Umbilical cord (tissue), 1 donor: ENCODE measurements at regions not wholly inside any gene's neighbourhood (a gene's known extent, or its start where the extent isn't known, plus 50 kb on each side); places are given as distances from the start of the nearest gene placed in this dataset.
"Not testable (repeated sequence)": the region's sequence is repeated elsewhere in the genome, so short reads cannot be mapped to it uniquely, and the experiment has no call there.

Source experiments
- DNase-seq: peaks from one replicate; pipeline ENCODE4 v3.0.0-alpha.2; 2015; ENCODE audit warnings: low spot score

DNA sequence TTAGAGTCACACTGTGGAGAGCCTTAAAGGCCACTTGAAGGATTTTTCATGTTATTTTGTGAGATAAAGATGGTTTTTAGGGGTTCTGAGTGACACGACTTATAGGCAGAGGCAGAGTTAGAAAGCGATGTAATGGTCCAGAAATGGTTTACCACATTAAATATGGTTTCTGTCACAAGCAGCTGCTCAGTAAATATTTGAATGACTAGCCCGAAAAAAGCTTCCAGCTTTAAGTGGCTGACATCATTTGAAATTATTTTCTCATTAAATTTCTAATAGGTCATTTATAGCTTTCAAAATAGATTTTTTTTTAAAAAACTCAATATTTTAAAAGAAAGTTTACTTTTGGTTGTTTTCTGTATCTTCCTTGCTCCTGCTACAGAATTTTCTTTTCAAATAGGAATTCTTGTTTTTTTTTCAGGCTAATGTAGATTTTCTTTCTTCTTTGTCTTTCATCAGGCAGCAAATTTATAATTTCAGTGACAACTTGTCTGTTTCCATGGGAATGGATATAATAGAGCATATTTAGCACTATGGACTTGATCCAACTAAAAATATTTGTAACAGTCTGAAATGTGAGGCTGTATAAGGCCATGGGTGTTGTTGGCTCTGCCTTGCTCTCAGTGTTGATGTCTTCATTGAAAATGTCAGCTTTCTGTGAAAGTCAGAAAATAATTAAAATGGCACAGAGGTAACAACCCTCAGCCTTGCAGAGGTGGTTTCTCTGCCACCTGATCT lies 700.0 kb downstream of the TMTC2 start:
- DNase-seq, result no peak

DNA sequence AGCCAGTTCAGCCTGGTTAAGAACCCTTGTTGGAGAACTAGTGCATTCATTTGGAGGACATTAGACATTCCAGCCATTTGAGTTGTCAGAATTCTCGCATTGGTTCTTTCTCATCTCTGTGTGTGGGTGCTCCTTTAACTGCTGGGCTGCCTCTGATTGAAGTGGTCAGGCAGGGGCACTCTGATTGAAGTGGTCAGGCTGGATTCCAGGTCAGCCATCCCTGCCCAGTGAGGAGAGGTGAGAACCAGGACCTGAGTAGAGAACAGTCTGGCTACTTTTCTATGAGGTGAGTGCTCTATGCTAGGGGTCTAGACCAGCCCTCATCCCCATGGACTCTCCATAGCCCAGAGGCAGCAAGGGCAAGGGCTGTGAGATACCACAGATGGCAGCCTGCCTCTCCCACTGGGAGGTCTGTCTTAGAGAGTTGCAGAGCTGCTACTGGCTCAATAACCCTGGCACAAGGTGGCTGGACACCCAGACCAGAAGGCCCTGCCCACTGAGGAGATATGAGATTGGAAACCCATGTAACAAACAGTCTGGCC lies 691.6 kb downstream of the TMTC2 start:
- DNase-seq, result no peak

DNA sequence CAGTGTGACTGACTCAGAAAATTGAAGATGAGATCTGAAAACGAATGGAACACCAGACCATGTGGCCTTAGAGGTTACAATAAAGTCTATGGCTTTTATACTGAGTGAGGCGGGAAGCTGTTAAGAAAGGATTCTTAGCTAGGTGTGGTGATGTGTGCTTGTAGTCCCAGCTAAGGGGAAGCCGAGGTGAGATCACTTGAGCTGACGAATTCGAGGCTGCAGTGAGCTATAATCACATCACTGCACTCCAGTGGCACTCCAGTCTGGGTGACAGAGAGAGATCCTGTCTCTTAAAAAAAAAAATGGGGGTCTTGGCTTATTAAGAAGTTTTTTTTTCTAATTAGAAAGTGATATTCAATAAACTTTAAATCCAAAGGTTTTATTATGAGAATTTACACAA lies 678.6 kb downstream of the TMTC2 start:
- no peak for DNase-seq

DNA sequence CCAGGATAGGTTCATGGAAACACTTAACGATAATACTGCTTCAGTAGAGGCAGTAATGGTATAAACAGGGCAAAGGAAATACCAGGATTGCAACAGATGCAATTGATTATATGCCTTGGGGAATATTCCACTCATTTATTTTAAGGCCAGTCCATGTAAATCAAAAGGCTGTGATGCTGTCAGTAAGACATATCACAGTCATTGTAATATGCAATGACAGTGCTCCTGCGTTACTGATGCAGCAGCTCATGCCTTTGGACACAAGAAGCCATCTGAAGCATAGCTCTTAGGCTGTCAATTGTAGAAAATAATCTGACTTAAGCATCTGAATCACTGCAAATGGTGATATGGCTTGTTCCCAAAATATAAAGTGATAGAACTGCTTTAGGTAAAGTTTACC lies 674.8 kb downstream of the TMTC2 start:
- no peak for DNase-seq

DNA sequence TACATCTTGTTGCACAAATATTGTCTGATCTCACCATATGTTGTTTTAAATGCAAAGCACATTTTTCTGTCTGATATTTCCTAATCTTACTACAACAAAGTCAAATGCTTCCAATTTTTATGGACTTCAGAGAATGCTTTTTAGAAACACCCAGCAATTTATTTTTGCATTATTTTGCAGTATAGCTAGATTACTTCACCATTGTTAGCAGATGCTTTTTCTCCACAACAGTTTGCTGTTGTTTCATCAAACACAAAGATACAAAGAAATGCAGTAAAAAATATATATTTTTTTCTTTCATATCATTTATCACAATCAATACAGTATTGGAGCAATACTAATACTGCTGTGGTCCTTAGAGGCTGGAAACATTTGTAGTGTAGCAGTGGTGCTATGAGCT lies 674.4 kb downstream of the TMTC2 start:
- no peak for DNase-seq

DNA sequence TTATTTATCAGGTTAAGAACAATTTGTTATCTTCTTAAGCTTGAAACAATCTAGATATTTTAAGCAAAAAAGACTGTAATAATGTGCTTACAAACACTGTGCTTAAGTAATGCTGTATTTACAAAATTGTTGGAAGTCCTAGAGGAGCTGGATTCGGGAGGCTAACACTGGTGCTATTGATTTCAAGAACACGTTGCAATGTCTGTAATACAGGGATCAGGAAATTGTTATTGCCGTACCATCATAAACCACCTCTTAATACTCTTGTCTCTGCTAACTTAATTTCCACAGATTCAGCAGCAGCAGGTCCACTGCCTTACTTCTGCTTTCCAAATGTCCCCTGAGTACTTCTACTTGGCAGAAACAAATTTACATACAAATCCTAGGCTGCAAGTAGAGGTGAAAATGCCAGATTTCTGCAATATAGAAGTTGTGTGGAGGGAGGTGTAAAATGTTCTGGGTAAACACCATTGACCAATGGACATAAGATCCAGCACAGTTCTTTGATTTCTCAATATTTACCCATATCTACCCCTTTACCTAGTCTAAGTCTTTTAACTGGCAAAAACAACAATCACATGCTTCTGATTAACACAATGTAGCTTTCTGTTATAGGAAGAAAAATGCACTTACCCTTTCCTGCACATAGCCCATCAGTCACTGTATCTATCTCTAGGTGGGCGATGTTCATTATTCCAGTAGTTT lies 663.4 kb downstream of the TMTC2 start:
- no peak for DNase-seq

DNA sequence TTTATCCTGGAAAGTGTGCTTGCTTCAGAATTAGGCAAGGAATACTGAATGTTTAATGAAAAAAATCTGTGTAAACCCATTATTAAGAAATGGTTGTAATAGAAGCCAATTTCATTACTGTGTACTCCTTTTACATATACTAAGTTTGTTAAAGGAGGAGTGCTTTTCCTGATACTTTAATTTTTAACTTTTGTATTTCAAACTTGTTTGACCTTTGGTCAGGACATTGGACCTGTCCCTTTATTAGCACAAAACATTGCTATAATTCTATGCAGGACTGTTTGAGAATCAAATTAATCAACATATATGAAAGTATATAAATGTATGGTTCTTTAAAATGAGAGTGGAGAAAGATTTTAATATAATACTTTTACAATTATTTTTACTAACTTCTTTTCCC lies 659.6 kb downstream of the TMTC2 start:
- DNase-seq, result no peak

DNA sequence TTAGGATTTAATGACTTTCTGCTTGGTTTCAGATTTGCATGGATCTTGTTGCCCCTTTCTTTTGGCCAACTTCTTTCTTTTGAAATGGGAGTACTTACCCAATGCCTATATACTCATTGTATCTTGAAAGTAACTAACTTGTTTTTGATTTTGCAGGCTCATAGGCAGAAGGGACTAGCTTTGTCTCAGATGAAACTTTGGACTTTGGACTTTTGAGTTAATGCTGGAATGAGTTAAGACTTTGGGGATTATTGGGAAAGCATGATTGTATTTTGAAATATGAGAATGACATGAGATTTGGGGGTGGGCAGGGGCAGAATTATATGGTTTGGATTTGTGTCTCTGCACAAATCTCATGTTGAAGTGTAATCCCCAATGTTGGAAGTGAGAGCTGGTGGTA lies 657.1 kb downstream of the TMTC2 start:
- DNase-seq, result no peak

DNA sequence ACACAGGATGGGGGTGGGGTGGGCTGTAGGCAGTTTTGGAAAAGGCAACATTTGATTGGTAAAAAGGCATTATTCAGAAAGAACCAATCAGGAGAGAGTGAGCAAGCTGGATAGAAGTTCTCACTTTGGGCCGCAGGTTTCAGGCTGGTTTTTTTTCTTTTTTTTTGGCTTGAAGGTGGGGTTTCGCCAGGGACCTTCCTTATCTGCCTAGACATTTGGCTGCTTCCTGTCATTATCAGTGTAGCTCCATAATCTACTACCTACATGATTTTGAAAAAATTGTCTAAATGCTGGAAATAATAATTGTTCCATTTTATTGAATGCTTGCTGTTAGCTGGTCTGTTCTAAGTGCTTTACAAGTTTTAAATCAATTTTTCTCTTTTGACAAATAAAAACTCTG lies 649.0 kb downstream of the TMTC2 start:
- no peak for DNase-seq

DNA sequence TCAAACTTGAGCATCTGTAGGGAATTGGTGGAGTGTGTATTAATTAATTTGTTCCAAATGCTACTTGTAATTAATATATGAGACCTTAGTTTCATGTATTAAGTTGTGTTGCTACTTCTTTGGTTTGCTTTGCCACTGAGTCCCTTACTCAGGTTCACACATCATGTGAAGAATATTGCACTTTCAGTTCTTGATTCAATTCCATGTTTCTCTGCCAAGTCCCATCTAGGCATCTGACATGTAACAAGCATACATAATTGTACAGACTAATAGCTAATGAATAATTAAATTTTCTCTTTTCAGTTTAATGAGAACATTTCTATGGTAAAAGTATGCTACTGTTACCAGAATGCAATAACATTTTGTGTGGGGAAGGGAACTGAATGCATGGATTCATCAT lies 640.0 kb downstream of the TMTC2 start:
- no peak for DNase-seq

DNA sequence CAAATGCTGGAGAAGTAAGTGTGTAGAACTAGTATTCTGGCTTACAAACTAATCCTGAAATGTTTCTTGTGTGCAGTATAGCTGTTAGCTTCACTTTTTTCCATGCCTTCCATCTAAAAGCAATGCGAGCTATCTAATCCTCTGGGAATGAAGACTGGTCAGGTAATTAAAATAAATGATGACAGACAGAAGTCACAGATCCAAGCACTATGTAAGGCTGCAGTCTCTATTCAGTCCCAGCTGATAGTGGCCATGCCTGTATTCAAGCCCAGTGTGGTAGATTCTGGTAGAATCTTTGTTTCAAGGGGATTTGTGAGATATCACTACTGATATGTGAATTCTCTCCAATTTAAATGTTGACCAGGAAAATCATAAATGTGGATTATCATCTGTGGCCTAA lies 637.2 kb downstream of the TMTC2 start:
- peak; percentile 5 for DNase-seq

DNA sequence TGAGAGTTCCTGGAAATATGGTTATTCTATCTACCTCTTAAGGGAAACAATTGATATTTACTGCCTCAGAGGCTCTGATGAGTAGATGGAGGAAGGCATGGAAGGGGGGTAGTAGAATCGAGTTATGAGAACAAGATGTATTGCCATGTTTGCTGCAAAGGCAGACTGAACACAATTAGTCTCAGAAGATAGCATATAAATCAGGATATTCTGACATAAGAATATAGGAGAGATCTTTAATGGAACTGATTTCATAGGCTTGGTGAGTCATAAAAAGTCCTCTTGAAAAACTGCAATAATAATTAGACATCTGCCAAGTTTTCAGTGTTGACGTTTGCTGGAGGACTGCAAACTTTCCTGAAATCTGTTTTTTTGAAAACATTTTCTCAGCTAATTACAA lies 636.1 kb downstream of the TMTC2 start:
- no peak for DNase-seq

DNA sequence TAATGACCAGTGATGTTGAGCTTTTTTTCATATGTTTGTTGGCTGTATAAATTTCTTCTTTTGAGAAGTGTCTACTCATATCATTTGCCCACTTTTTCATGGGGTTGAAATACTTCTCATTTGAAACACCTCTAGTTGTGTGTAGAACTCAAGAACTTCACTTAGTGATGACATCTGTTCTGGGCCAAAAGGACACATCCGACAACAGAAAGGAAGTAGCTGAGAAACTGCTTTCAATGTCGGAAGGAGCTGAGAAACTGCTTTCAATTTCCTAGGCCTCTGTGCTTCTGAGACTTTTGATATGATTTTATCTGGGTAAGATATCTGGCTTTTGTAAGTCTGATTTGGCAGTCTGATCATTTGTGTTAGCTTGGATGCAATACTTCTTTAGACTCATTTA lies 635.3 kb downstream of the TMTC2 start:
- DNase-seq, result no peak

DNA sequence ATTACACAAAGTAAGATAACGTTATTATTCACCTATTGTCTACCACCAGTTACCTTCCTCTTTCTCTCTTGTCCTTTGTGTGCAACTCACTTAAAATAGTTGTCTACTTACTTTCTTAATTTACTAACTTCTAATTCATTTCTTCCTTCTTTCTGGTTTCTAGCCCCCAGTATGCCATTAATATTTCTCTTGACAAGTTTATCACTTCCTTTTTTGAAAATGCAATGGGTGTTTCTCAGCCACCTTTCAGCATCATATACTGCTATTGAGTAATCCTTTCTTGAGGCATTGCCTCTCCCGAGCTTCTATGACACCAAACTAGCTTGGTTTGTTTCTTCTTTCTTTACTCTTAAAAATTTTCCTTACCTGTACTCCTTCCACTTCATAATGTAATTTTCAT lies 633.6 kb downstream of the TMTC2 start:
- no peak for DNase-seq

DNA sequence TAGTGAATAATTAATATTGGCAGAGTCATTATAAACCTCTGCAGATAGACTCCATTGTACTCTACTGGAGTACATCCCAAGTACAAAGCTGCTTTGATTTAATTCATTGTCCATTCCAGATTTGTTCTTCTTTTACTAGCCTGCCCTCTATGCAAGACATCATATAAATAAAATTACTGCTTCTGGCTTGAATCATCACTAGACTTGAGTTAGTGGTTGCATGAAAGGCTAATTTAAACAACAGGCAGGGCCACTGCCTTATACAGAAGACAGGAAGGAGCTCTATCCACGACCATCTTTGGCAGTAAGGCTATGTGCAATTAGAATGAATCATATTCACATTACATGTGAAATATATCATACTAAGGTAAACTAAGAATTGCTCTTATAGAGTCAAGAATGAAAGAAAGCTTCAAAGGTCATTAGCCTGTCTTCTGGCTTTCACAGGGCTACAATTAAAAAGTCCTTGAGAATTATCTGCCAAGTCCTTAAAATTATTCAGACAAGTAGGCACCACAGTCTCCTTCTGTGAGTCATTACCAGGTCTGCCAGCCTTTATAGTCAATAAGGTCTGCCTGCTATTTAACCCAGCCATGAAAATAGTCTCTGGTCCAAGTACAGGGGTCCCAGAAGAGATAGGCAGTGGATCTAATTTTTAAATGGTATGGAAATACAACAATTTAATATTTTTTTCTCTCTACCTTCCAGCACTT lies 631.8 kb downstream of the TMTC2 start:
- DNase-seq, result no peak

DNA sequence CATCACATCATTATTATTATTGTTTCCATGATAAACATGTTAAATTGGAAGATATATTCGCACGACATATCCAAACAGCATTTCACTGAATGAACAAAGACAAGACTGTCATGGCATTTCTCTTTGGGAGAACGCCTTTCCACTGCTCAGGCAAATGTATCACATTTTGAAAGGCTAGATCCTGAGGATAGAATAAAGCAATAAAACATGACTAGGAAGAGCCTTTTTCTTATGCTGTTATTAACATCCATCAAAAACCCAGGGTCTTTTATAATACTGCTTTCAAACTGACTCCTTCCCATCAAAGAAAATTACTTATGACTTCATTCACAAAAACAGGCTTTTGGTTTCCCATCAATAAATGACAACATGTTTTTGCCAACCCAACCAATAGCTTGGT lies 630.9 kb downstream of the TMTC2 start:
- DNase-seq, result no peak

DNA sequence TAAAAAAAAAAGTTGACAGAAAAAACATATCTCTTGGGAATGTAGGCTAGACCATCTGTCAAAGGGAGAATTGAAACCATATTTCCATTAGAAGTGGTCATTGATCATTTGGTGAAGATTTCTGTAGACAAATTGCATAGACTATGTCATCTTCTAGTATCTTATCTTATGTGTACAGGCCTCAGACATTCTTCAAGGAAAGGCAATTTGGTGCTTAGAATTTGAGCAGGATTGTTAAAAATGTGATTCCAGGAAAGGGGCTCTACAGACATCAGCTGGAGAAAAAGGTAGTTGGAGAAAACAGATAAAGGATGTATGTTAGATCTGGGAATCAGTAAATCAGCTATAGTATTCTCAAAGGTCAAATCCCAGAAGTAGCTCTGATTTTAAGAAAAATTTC lies 627.1 kb downstream of the TMTC2 start:
- DNase-seq, result no peak

DNA sequence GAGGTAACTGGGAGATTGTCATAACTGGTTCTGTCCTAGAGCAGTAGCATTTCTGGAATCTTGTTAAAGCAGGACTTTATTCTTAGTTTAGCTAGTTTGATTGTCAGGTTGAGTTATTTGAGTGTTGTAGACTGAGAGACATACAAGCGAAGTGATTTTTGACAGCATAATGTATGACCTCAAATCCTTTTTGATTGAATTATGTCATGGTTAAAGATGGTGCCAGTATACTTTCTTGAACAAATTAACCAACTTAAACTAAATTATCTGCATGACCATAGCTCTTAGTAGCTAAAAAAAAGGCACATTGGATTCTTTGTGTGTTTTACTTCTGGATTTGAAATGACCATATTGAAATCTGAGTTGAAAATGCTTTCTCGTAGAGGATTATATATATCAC lies 626.6 kb downstream of the TMTC2 start:
- no peak for DNase-seq

DNA sequence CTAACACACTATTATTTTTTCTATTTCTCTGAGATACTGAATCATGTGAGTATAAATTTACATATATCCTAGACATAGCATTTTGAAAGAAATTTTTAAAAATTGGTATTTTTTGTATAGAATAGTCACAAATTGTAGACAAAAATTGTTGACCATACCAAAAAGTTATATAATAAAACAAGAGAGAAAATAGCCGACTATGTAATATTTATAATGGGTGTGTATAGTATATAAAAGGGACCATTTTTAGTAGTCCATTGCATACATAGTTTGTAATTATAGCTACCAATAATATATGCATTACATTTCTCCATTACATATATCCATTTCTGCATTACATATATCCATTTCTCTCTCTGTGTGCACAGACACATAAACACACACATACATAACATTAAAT lies 590.2 kb downstream of the TMTC2 start:
- DNase-seq, result no peak

DNA sequence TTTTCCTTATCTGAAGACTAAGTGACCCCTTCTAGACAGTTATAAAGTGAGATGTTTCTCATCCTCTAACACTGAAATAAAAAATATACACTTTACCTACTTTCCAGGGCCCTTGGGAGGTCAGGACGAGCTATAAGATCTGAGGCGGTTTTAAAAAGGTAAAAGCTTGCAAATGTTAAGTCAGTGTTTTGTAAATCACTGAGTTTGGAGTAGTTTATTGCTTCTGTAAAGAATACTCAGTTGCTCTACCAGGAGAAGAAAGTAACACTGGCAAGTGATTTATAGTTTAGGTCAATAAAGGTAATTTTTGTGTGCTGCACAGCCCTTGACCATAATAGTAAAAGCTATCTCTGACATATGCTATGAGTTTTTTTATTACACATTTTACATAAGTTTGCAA lies 584.5 kb downstream of the TMTC2 start:
- DNase-seq, result no peak

DNA sequence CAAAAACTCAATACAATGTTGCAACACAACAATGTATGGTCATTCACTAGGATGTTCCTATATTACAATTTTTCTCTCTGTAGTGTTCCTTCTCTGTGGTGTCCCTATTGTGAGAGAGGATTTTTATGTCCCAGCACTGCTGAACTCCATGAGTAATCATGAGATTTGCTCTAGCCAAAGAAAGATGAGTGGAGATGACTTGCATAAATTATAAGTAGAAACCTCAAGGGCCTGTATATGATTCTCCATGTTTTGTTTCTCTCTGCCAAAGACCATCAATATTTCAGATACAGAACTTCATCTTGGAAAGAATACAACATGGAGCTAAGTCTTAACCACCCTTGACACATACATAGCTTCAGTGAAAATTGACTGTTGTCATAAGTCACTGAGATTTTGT lies 579.1 kb downstream of the TMTC2 start:
- no peak for DNase-seq

DNA sequence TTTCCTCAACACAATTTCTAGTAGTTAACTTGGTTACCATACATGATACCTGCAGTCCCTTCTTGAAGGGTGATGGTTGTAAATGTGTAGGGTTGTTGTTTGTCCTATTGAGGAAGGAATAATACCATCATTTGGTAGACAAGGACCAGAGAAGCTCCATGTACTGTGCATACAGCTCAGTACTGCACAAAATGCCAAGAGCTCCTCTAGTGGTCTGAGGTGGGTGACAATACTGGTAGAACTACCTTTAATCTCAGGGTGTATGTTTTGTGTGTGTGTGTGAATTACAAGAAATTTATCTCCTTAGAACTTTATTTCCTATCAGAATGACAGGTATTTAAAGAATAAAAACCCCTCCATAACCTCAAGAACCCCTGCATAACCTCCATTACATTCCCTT lies 575.3 kb downstream of the TMTC2 start:
- no peak for DNase-seq

DNA sequence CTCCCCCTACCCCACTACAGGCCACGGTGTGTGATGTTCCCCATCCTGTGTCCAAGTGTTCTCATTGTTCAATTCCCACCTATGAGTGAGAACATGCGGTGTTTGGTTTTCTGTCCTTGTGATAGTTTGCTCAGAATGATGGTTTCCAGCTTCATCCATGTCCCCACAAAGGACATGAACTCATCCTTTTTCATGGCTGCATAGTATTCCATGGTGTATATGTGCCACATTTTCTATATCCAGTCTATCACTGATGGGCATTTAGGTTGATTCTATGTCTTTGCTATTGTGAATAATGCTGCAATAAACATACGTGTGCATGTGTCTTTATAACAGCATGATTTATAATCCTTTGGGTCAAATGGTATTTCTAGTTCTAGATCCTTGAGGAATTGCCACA lies 573.4 kb downstream of the TMTC2 start:
- DNase-seq, result not testable (repeated sequence)
